ENCODE measurements at regions not wholly inside any gene's neighbourhood (a gene's known extent, or its start where the extent isn't known, plus 50 kb on each side); places are given as distances from the start of the nearest gene placed in this dataset.

DNA sequence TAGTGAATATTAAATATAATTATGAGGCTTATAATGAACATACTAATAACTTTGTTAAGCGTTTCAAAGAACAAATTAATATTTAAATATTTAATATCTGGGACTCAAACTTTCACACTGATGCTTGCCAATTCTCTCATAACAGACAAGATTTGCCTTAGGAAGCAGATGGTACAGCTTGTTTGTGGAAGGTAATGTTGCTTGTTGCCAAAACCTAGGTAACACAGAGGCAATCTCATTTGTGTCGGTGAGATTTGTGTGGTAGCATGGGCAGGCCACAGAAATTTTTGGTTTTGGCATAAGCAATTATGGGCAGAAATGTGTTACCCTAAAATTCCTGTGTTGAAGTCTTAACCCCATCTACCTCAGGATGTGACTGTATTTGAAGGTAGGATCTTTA is 114.9 kb upstream of the AFF2 start:
- H3K4ac ChIP-seq (ENCODE audit: low read depth, low read length): no peak overlapping the region
- no peak overlapping the region for H2BK20ac ChIP-seq (ENCODE audit: low read depth, low read length, poor library complexity, severe bottlenecking)
- no peak for DNase-seq
- no peak overlapping the region for H2AFZ ChIP-seq (ENCODE audit: low read length)
- H3K27me3 Mint-ChIP-seq (ENCODE audit: low read depth): peaks cover 4% of the 10 kb centered on the region
- no peak for TF ChIP-seq CTCF (conservative IDR thresholded peaks at IDR 0.05)
- no peak overlapping the region for H4K8ac ChIP-seq (replicated peaks; ENCODE audit: insufficient read length, low read depth, low read length)
- H3K23ac ChIP-seq (ENCODE audit: insufficient read length, low read depth, low read length): no peak overlapping the region
- H3K4me1 Mint-ChIP-seq: peaks cover 23 to 25% of the 10 kb centered on the region in 2 experiments
- H3K36me3 Mint-ChIP-seq (ENCODE audit: insufficient read depth in 1 of 3, low read depth in 3 of 3): no peaks in the 10 kb centered on the region
- H4K20me1 ChIP-seq (ENCODE audit: control insufficient read depth, insufficient read depth, insufficient read length): no peaks in the 10 kb centered on the region
- peaks cover 63 to 64% of the 10 kb centered on the region in 2 experiments for H3K9me3 Mint-ChIP-seq
- H3K9me3 ChIP-seq (ENCODE audit: control insufficient read depth, low read depth, low read length): peaks cover 26% of the 10 kb centered on the region
- H3K14ac ChIP-seq (ENCODE audit: insufficient read depth, low read length): no peak overlapping the region
- no peaks in the 10 kb centered on the region for H3K23me2 ChIP-seq (ENCODE audit: insufficient read length, low read depth, low read length, poor library complexity, severe bottlenecking)
- H3K27ac Mint-ChIP-seq: no peak overlapping the region
- no peak overlapping the region for H3K9ac ChIP-seq (ENCODE audit: extremely low read depth, insufficient read length, low read length)
- H2BK12ac ChIP-seq (ENCODE audit: insufficient read length, low read depth, low read length): no peak overlapping the region
- H2BK5ac ChIP-seq (ENCODE audit: insufficient read length, low read length): no peak overlapping the region
- H3K79me1 ChIP-seq (ENCODE audit: insufficient read depth, low read depth, low read length, poor library complexity, severe bottlenecking): no peaks in the 10 kb centered on the region
- WGBS (ENCODE audit: extremely low coverage, insufficient read length, low lambda C conversion rate): no CpG with 5 or more reads among the region's 2 CpGs
- H3K27ac ChIP-seq (ENCODE audit: insufficient read length, low read depth, low read length): no peak overlapping the region
- no peak overlapping the region for H3K4me3 Mint-ChIP-seq
- H3K18ac ChIP-seq (ENCODE audit: insufficient read length, low read depth, low read length): no peak overlapping the region
- no peak overlapping the region for H3T11ph ChIP-seq (ENCODE audit: low read length)
- no peak overlapping the region for H2AK5ac ChIP-seq (ENCODE audit: insufficient read length, low read length)
- no peak overlapping the region for H2BK15ac ChIP-seq (ENCODE audit: low read depth, low read length)
- no peaks in the 10 kb centered on the region; the same call in 1 of the 2 replicates for H3K4me1 ChIP-seq (ENCODE audit: insufficient read depth, low read length)
- no peak overlapping the region for H2BK120ac ChIP-seq (ENCODE audit: low read depth, low read length, poor library complexity, severe bottlenecking)
- no peak overlapping the region for H3K4me2 ChIP-seq (ENCODE audit: insufficient read depth, insufficient read length, low read length)
- H4K91ac ChIP-seq (ENCODE audit: insufficient read length, low read depth, low read length): no peak overlapping the region
- no peak overlapping the region for H4K5ac ChIP-seq (ENCODE audit: insufficient read length, low read depth, low read length)
- H3K56ac ChIP-seq (ENCODE audit: insufficient read length, low read depth, low read length): no peak overlapping the region
- H3K27me3 ChIP-seq (ENCODE audit: insufficient read depth, low read length): no peaks in the 10 kb centered on the region
- H3K79me2 ChIP-seq (ENCODE audit: insufficient read depth, low read length): no peaks in the 10 kb centered on the region
